Left kidney (tissue), 1 donor: ENCODE measurements at regions not wholly inside any gene's neighbourhood (a gene's known extent, or its start where the extent isn't known, plus 50 kb on each side); places are given as distances from the start of the nearest gene placed in this dataset.
"Not testable (repeated sequence)": the region's sequence is repeated elsewhere in the genome, so short reads cannot be mapped to it uniquely, and the experiment has no call there.

Experiments used
- DNase-seq: peaks from one replicate; pipeline ENCODE4 v3.0.0-alpha.2; 2013

DNA sequence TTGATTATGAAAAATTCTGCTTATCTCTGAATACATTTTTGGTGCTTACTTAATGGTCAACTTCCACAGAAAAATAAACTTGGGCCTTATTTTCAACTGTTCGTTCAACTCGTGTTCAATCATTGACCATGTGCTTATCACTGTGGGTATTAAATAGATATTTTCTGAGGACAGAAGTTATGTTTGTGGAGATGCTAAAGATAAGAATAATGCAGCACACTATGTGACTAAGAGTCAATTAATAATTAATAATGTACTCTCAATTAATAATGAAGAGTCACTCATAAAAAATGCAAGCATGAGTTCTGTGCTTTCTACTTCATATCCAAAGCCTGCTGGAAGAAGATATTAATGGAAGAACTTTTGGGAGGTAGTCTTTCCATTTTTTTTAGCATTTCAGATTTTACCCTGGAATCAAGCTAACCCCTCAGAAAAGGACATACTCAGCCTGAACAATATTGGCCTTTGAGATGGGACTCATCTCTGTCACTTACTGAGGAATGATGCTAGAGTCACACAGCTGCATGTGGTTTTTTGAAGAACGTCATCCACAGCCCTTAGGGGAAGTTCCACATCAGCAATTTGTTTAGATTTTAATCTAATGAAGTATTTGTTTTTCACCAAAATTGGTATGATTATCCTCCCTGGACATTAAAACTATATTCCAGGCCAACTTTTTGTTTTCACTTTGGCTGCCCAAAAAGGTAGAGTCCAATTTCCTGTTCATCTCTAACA lies 191.9 kb upstream of the CRIM1 start:
- DNase-seq, result no peak

DNA sequence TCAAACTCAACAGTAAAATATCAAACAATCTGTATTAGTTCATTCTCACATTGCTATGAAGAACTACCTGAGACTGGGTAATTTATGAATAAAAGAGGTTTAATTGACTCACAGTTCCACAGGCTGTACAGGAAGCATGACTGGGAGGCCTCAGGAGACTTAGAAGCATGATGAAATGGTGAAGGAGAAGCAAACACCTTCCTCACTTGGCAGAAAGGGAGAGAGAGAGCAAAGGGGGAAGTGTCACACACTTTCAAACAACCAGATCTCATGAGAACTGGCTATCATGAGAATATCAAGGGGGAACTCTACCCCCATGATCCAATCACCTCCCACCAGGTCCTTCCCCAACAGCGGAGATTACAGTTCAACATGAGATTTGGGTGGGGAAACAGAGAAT lies 198.5 kb upstream of the CRIM1 start:
- not testable (repeated sequence) for DNase-seq

- no peak for DNase-seq
These were observed 207.7 kb upstream of the CRIM1 start for GRCh38 chr2:36147670-36148390.

DNA sequence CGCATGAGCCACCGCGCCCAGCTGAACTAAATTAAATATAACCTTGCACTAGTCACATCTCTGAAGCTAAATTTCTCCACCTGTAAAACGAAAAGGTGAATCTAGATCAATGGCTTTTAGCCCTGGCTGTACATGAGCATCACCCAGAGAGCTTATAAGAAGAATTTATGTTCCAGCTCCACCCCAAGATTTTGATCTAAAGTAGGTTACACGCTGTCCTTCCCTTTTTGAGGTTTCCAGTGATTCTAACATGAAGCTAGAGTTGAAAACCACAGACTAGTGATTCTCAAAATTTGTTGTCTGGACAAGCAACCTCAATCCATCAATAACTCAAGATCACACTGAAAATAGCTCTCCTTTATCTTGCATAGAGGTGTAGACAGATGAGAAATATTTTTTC lies 208.8 kb upstream of the CRIM1 start:
- DNase-seq, result no peak

DNA sequence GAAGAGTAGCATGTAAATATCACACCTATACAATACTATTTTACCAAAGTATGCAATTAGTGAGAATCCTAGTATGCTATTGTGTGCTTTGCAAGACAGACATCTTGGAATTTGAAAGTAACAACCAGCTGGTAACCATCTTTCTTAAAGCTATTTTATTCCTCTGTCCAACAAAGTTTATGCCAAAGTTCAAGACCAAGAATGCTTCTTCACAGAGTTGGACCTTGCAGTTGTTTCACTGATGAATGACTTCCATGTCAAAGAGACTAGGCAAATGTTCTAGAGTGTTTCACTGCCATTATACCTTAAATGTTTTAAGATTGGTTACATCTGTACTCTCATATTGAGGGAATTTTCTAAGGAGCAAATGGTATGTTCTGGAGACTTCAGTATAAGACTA lies 215.2 kb upstream of the CRIM1 start:
- DNase-seq, result no peak

- no peak for DNase-seq
These were observed 218.0 kb upstream of the CRIM1 start for GRCh38 chr2:36137612-36138011.

GRCh38 chr2:36134281-36134680 lies 221.3 kb upstream of the CRIM1 start:
- no peak for DNase-seq

DNA sequence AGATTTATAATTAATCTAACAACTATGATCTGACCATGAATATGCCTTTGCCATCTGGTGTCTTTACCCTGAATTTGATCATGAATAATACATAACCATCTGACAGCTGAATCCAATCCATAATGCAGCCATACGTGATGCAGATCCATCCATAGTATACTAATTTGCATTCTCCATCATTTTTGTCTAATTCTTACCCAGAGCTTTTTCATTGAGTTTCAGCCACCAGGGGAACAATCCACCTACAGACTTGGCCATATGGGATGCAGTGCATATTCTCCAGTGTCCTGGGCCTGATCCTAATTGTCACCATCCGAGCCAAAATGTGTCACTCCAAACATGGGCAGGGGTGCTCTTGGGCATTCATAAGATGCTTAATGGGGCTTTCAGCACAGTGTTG lies 227.2 kb upstream of the CRIM1 start:
- no peak for DNase-seq

DNA sequence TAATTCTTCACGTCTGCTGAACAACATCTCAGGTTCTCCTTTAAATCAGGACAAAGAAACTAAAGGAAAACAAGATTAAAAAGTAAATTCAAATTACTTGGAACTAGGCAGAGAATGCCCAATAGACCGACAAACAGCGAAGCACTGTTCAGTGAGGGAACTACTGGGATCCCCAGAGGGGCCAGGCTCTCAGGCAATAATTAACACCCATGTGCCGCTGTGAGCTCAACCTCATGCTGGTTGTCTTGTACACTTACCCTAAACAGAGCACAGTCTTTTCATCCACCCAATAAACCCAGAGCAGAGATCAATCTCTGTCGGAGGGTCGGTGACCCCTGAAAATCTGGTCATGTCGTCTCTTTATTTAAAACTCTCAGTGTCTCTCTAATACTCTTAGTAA lies 229.9 kb upstream of the CRIM1 start:
- no peak for DNase-seq

DNA sequence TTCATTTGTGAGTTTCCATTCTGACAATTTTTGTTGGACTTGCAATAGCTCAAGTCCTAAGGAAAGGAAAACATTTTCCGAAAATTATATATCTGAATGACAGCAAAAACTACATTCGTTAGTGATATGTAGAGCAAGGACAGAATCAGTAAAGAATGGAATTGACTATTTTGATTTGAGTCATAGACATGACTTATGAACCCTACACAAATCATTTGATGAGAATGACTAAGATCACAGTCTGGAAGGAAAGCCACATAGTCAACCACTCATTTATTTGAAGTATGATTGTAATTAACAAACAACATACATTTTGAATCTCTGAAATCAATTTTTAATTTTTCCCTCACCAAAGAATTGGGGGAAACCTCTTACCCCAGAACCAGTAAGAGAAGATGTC lies 231.6 kb upstream of the CRIM1 start:
- no peak for DNase-seq

DNA sequence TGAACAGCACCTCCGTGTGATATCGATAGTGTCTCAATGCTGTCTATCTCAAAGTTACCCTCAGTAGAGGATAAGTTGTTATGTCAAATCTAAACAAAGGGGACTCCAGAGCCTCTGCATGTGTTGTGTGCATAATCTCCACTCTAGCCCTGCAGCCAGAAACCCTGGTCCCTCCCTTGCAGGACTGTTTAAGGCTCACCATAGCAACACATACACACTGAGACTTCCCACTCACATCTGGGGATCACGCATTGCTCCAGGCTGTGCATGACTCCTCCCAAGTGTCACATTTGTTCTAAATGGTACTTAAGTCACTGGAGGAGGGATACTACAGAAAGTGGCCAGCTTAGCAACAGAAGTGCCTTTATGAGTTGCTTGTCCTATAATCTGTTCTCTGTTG lies 258.6 kb upstream of the CRIM1 start:
- DNase-seq, result no peak

- DNase-seq, result not testable (repeated sequence)
These were observed 263.5 kb upstream of the CRIM1 start for GRCh38 chr2:36091844-36092741.

- no peak for DNase-seq
These were observed 266.8 kb upstream of the CRIM1 start for GRCh38 chr2:36088716-36089328.

GRCh38 chr2:36087344-36087743 lies 268.2 kb upstream of the CRIM1 start:
- no peak for DNase-seq

DNA sequence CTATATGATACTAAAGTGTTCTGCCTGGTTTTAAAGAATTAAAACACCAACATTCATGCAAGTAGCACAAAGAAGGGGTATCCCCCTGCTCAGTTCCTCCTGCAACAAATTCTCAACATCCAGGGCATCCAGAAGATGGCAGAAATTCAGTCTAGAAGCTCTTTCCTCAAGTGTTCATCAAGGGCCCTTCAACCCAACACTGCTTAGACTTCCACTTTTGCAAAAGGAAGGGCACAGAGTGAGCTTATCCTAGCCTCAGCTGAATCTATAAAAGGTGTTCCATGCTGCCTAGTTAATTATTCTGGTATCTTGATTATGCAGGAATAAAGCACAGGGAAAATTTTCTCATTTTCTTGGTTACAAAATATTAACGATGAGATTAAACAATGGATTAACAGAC lies 275.8 kb upstream of the CRIM1 start:
- no peak for DNase-seq

DNA sequence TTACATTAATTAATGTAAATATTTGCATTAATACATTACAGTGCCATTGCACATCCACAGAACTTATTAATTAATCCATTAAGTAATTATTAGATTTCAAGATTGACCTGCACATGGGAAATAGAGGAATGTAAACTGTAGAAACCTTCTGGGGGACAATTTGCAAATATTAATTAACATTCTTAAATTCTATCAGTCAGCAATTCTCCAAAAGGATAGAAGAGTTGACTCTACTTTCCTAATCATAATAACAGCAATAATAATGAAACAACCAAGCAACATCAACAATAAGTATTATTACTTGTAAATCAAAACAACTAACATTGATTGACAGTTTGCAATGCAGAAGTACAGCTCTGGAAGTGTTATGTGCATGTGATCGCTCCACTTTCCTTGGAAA lies 281.6 kb upstream of the CRIM1 start:
- no peak for DNase-seq

GRCh38 chr2:36071698-36072097 lies 283.9 kb upstream of the CRIM1 start:
- DNase-seq, result no peak

DNA sequence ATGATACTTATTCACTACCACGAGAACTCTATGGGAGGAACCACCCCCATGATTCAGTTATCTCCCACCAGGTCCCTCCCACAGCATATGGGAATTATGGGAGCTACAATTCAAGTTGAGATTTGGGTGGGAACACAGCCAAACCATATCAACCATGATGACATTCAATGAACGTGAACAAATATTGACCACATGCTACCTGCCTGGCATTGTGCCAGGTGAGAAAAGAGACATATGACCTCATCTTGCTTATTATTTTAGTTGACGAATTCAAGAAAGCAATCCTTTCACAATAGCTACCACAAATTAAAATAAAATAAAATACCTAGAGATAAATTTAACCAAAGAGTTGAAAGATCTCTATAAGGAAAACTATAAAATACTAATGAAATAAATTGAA lies 286.5 kb upstream of the CRIM1 start:
- DNase-seq, result no peak

DNA sequence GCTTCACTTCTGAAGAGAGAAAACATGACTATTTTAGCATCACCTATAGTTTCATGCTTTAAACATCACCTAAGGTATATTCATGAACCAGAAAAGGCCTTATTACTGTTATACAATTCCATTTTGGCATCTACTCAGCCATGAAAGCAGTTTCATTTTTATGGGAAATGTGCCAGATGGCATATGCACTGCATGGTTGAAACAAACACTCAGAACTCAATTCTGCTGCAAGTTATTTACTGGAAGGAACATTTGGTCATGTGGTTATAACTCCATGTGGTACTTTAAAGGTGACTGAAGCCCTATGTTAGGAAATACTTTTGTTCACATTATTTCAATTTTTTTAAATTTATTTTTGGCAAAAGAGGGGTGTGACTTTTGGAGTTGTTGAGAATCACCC lies 287.5 kb upstream of the CRIM1 start:
- DNase-seq, result peak; percentile 2

DNA sequence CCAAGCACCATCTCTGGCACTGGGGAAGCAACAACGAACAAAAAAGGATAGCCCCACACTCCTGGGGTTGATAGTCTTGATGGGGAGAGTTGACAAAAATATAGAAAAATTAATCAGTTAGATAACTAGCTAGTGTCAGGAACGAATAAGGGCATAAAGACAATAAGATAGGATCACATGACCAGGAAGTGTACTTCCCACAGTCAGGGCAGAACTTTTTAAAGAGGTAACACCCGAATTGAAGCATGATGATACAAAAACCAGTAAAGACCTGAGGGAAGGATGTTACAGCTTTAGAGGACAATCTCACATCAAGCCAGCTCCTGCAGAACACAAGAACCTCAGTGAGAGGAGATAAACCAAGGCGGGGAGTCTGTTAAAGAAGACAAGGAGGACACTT lies 295.4 kb upstream of the CRIM1 start:
- DNase-seq, result no peak

DNA sequence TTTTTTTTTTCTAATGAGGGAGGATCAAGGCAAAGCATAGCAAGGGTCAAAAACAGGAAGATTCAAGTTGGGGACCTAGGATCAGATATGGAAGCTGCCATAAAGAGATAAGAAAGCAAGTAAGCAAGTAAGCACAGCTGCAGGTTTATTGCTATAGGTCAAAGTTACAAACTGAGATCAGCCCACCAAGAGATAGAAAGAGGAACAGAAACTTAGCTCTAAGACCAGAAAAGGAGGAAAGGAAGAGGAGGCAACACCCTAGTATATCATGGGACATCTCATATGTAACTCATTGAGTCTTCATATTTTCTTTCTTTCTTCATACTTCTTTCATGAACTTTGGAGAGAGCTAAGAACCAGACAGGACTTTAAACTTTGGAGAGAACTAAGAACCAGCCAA lies 295.9 kb upstream of the CRIM1 start:
- DNase-seq, result no peak

GRCh38 chr2:36058953-36059352 lies 296.6 kb upstream of the CRIM1 start:
- DNase-seq, result no peak

GRCh38 chr2:36058076-36058475 lies 297.5 kb upstream of the CRIM1 start:
- DNase-seq, result no peak
